ENCODE measurements at regions not wholly inside any gene's neighbourhood (a gene's known extent, or its start where the extent isn't known, plus 50 kb on each side); places are given as distances from the start of the nearest gene placed in this dataset.
A peak's percentile ranks its signal among the peaks of the same experiment; 100 is the strongest.

- Histone ChIP-seq H3K4me2 (no peak overlapping the region), H3K36me3 (no peaks in the 10 kb centered on the region), H3K4me3 (no peak overlapping the region), H3K4me1 (no peaks in the 10 kb centered on the region), H3K79me2 (ENCODE audit: low read depth) (no peaks in the 10 kb centered on the region), H3K9ac (no peak overlapping the region), H3K27ac (no peak overlapping the region), H3K27me3 (no peaks in the 10 kb centered on the region), H4K20me1 (ENCODE audit: low read depth) (no peaks in the 10 kb centered on the region), H3K9me3 (ENCODE audit: low read depth) (no peaks in the 10 kb centered on the region), H3F3A (ENCODE audit: low read depth) (no peaks in the 10 kb centered on the region), H2AFZ (replicated peaks) (no peak overlapping the region)
- H3K9me3 Mint-ChIP-seq, result no peaks in the 10 kb centered on the region
- no peak overlapping the region for H3K4me3 Mint-ChIP-seq
- TF ChIP-seq EZH2 (IDR thresholded peaks at IDR 0.05) (no peak), CTCF (IDR thresholded peaks at IDR 0.05) (no peak), EZH2phosphoT487 (IDR thresholded peaks at IDR 0.05) (no peak)
- H3K4me1 Mint-ChIP-seq, result no peaks in the 10 kb centered on the region
- no peaks in the 10 kb centered on the region for H3K36me3 Mint-ChIP-seq
- no peak overlapping the region for H3K27ac Mint-ChIP-seq
- H3K27me3 Mint-ChIP-seq (ENCODE audit: insufficient read depth, low read depth), result no peaks in the 10 kb centered on the region
- DNase-seq (ENCODE audit: low spot score), result no peak
Observed at GRCh38 chr7:115435178-115435577, 513.3 kb downstream of the MDFIC start.

GRCh38 chr7:115429918-115430317 is 508.0 kb downstream of the MDFIC start:
- H2AFZ ChIP-seq (replicated peaks), result no peak overlapping the region
- H3K27me3 ChIP-seq, result no peaks in the 10 kb centered on the region
- H3K36me3 ChIP-seq, result no peaks in the 10 kb centered on the region
- no peaks in the 10 kb centered on the region for H3K4me1 ChIP-seq
- Mint-ChIP-seq H3K27ac (no peak overlapping the region), H3K36me3 (no peaks in the 10 kb centered on the region), H3K4me1 (no peaks in the 10 kb centered on the region), H3K4me3 (no peak overlapping the region), H3K9me3 (no peaks in the 10 kb centered on the region), H3K27me3 (ENCODE audit: insufficient read depth, low read depth) (no peaks in the 10 kb centered on the region)
- TF ChIP-seq EZH2 (IDR thresholded peaks at IDR 0.05) (no peak), EZH2phosphoT487 (IDR thresholded peaks at IDR 0.05) (no peak), CTCF (IDR thresholded peaks at IDR 0.05) (no peak)
- H3K79me2 ChIP-seq (ENCODE audit: low read depth), result no peaks in the 10 kb centered on the region
- H3K9me3 ChIP-seq (ENCODE audit: low read depth), result no peaks in the 10 kb centered on the region
- H3K27ac ChIP-seq, result no peak overlapping the region
- H3K4me2 ChIP-seq, result no peak overlapping the region
- no peaks in the 10 kb centered on the region for H3F3A ChIP-seq (ENCODE audit: low read depth)
- H3K4me3 ChIP-seq, result no peak overlapping the region
- H3K9ac ChIP-seq, result no peak overlapping the region
- H4K20me1 ChIP-seq (ENCODE audit: low read depth), result no peaks in the 10 kb centered on the region
- DNase-seq (ENCODE audit: low spot score), result no peak

DNA sequence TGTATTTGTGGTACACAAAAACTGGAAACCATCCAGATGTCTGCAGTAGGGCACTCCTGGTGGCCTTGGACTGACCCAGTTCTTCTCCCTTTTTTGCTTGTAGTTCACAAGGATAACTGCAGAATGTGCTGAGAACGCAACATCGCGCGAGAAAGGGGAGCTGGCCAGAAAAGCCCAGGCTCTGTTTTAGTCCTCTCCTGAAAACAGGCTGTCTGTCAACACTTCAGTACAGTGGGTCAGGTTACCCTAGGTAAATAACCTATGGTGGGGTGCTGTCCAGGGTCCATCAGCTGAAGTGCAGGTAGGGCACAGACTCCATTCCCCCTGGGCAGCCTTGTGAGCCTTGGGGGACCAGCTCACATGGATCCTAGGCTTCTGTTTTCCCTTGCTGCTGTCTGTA is 495.8 kb downstream of the MDFIC start:
- no peak overlapping the region for H3K4me3 Mint-ChIP-seq
- Histone ChIP-seq H3K36me3 (no peaks in the 10 kb centered on the region), H3K27me3 (no peaks in the 10 kb centered on the region), H3K27ac (no peak overlapping the region), H3K9ac (no peak overlapping the region), H3F3A (ENCODE audit: low read depth) (no peaks in the 10 kb centered on the region), H4K20me1 (ENCODE audit: low read depth) (no peaks in the 10 kb centered on the region), H3K9me3 (ENCODE audit: low read depth) (no peaks in the 10 kb centered on the region), H3K79me2 (ENCODE audit: low read depth) (no peaks in the 10 kb centered on the region), H3K4me3 (no peak overlapping the region), H2AFZ (replicated peaks) (no peak overlapping the region), H3K4me1 (no peaks in the 10 kb centered on the region), H3K4me2 (no peak overlapping the region)
- H3K4me1 Mint-ChIP-seq, result no peaks in the 10 kb centered on the region
- DNase-seq (ENCODE audit: low spot score), result peak; percentile 9
- H3K27ac Mint-ChIP-seq, result no peak overlapping the region
- H3K36me3 Mint-ChIP-seq, result no peaks in the 10 kb centered on the region
- H3K27me3 Mint-ChIP-seq (ENCODE audit: insufficient read depth, low read depth), result no peaks in the 10 kb centered on the region
- H3K9me3 Mint-ChIP-seq, result no peaks in the 10 kb centered on the region
- TF ChIP-seq EZH2phosphoT487 (IDR thresholded peaks at IDR 0.05) (no peak), CTCF (IDR thresholded peaks at IDR 0.05) (no peak), EZH2 (IDR thresholded peaks at IDR 0.05) (no peak)
